NCI-H460 (cell line): ENCODE measurements at regions not wholly inside any gene's neighbourhood (a gene's known extent, or its start where the extent isn't known, plus 50 kb on each side); places are given as distances from the start of the nearest gene placed in this dataset.
"Not testable (repeated sequence)": the region's sequence is repeated elsewhere in the genome, so short reads cannot be mapped to it uniquely, and the experiment has no call there.

Experiments used
- DNase-seq: peaks from one replicate; pipeline ENCODE4 v3.0.0-alpha.2; 2016; ENCODE audit warnings: low read depth; ENCODE audit errors: extremely low read depth

DNA sequence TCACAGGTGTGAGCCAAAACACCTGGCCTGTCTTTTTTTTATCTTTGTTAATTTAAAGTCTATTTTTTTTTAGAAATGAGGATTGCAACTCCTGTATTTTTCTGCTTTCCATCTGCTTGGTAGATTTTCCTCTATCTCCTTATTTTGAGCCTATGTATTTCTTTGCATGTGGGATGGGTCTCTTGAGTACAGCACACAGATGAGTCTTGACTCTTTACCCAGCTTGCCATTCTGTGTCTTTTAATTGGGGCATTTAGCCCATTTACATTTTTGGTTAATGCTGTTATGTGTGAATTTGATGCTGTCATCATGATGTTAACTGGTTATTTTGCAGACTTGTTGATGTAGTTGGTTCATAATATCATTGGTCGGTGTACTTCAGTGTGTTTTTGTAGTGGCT is 317.4 kb downstream of the IPO8 start:
- no peak for DNase-seq

DNA sequence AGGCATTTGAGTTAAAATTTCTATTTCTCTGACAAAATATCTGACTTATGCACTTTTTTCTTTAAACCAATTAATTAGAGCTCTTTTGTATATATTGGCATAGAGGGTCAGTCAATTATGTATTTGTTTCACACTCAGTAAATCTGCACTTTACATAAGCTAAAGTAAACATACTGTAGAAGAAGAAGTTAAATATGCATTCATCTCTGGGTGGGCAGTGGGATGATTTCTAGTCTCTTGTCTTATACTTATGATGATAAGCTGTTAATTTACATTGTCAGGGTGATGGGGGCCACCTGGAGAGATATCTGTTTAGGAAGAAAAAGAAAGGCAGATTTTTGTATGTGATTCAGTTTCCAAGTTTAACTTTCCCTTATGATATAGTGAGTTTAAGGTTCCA is 330.8 kb downstream of the IPO8 start:
- DNase-seq, result no peak

DNA sequence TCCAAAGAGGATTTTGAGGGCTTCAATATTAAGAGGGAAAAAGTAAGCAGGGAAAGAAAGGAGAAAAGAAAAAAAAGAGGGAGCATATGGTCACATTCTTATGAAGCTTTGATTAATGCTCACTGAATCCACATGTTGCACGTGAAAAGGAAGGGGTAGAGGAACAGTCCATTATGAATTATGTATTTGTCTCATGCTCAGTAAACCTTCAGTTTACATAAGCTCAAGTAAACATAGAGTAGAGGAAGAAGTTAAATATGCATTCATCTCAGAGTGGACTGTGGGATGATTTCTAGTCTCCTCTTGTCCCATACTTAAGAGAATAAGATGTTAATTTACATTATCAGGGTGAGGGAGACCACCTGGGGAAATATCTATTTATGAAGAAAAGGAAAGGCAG is 334.5 kb downstream of the IPO8 start:
- no peak for DNase-seq

GRCh38 chr12:30358671-30359070 is 337.0 kb downstream of the IPO8 start:
- DNase-seq, result no peak

GRCh38 chr12:30357766-30358490 is 337.7 kb downstream of the IPO8 start:
- DNase-seq, result no peak

DNA sequence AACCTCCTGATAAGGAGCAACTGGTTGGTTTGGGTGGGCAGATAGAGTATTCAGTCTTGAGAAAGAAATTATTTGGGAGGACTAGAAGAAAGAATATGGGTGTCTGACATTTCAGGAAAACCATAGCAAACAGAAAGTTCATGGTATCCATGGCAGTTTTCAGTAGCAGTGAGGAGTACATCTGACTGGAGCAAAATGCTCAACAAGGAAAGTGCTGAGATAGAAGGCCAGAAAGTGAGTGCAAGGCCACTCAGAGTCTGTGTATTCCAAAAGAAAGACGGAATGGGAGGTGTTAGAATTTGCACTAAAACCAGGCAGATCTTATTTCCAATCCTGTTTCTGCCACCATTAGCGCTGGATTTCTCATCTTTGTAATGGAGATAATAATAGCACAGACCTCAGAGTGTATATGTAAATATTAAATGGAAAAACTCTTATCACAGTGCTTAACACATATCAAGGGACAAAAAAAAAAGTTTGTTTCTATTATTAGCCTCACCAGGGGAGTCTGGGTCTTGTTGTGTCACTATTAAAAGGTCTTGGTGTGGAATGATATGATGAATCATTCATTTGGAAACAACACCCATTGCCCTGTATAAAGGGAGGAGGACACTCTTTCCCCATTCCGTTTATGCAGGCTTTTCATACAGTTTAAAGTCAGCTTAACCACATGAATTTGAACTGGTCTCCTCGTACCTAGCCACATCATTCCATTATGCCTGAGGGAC is 349.8 kb downstream of the IPO8 start:
- no peak for DNase-seq

DNA sequence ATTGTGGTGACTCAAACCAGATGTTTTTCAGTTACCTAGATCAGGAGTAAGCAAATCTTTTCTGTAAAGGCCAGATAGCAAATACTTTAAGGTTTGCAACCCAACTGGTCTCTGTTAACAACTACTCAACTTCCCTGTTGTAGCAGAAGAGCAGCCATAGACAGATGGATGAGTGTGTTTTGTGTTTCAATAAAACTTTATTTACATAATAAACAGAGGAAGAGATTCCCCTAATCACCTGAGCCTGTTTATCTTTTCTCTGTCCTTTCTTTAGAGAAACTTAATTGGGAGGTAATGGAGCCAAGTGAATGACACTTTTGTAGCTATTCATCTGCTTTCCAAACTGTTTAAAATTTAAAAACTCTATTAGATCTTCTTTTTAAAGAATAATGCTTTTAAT is 365.1 kb downstream of the IPO8 start:
- no peak for DNase-seq

DNA sequence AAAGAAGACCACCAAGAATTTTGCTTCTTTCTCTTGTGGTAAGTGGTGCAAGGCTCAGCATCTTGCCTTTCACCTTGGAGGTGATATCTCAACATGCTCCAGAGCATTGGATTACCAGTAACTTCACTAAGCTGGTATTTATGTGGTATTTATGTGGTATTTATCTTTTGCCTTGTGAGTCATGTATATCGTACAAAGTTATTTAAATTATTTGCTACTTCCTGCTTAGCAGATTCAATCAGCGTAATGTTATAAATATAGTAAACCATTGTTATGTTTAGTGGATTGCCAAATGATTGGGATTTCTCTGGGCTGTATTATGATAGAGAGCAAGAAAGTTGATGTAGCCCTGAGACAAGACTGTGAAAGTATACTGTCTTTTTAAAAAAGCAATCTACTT is 366.4 kb downstream of the IPO8 start:
- DNase-seq, result no peak

GRCh38 chr12:30323008-30323407 is 372.7 kb downstream of the IPO8 start:
- DNase-seq, result no peak

- DNase-seq, result no peak
Observed at GRCh38 chr12:30320561-30320960, 375.1 kb downstream of the IPO8 start.

DNA sequence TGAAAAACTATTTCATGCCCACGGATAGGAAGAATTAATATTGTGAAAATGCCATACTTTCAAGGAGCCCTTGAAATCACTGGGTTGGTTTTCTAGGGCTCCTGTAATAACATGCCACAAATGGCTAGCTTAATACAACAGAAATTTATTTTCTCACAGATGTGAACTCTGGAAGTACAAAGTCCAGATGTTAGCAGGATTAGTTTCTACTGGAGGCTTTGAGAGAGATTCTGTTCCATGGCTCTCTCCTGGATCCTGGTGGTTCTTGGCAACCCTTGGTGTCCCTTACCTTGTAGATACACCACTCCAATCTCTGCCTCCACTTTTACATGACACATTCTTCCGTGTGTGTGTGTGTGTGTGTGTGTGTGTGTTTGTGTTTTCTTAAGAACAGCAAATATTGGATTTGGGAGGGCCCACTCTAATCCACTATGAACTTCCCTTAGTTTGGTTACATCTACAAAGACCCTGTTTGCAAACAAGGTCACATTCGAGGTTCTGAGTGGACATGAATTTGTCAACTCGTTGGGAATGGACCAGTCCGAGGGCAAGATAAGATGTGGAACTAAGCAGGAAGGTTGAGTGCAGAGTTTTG is 381.1 kb downstream of the IPO8 start:
- no peak for DNase-seq

GRCh38 chr12:30308010-30308717 is 387.5 kb downstream of the IPO8 start:
- DNase-seq, result no peak

DNA sequence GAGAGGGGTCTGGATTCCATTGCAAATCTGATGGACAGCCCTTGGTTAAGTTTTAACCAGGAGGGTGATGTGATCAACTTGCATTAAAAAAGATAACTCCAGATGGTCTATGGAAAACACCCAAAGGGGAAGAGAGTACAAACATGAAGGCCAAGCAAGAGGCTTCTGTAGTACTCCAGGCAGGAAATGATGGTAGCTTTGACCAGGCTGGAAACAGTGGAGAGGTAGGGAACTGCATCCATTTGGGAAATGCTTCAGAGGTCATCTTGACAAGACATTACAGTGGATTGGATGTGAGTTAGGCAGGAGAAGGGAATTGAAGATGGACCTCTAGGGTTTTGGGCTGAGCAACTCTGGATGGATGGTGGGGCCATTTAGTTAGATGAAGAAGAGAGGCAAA is 391.1 kb downstream of the IPO8 start:
- no peak for DNase-seq

DNA sequence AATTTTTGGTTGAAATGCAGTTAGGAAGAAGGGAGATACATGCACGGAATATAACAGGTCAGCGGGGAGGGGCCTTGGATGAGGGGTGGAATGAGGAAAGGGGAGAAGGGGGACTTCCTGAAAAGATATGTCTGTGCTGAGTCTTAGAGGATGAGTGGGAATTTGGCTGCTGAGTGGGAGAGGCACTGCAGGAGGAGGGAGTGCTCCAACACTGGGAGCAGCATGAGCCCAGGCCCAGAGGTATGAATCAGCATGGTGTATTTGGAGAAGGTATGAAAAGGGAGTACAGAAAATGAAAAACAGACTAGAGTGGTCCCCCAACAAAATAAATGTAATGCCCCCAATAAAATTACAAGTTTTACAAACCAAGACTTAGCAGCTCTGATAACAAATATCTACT is 394.4 kb downstream of the IPO8 start:
- no peak for DNase-seq

- no peak for DNase-seq
Observed at GRCh38 chr12:30296486-30296885, 399.2 kb downstream of the IPO8 start.

GRCh38 chr12:30286345-30286926 is 409.2 kb downstream of the IPO8 start:
- no peak for DNase-seq

DNA sequence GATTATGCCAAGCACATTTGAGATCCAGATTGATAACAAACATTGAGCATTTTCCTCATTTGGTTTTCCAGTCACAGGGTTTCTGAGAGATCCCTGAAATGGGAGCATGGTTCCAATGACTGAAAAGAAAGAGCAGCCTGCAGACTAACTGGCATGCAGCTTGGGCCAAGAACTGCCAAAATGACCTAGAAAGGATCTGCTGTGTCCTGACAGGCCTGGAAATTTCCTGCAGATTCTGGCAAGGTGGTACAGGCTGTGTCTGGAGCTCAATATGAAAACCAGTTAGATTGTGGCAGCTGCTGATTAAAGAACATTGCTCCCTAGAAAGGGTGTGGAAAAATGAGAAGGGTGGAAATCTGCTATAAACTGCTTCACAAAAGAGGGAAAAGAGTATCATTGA is 417.3 kb downstream of the IPO8 start:
- DNase-seq, result no peak

DNA sequence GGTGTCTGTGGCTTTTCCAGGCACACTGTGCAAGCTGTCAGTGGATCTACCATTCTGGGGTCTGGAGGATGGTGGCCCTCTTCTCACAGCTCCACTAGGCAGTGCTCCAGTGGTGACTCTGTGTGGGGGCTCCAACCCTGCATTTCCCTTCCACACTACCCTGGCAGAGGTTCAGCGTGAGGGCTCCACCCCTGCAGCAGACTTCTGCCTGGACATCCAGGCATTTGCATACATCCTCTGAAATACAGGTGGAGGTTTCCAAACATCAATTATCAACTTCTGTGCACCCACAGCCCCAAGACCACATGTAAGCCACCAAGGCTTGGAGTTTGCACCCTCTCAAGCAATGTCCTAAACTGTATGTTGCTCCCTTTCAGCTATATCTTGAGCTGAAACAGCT is 423.2 kb downstream of the IPO8 start:
- DNase-seq, result not testable (repeated sequence)

GRCh38 chr12:30269496-30269895 is 426.2 kb downstream of the IPO8 start:
- no peak for DNase-seq

DNA sequence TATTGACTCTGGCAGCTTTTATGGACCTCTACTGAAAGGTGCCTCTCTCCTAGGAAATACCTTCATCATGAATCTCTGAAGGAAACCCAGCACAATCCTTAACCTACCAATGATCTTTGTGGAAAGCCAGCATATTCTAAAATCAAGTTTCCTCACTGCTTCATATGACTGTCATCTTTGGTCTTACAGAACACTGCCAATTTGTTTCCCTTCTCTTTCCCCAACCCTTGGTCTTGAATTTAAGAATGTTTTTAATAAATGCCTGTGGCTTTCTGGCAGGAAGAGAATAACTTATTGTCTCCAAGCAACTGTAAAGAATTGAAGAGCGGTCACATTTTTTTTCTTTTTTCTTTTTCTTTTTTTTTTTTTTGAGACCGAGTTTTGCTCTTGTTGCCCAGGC is 427.6 kb downstream of the IPO8 start:
- DNase-seq, result no peak

- DNase-seq, result no peak
Observed at GRCh38 chr12:30263434-30263833, 432.2 kb downstream of the IPO8 start.
